ENCODE measurements at regions not wholly inside any gene's neighbourhood (a gene's known extent, or its start where the extent isn't known, plus 50 kb on each side); places are given as distances from the start of the nearest gene placed in this dataset.

GRCh38 chr12:31216479-31216878 is 109.5 kb downstream of the SINHCAF start:
- Histone ChIP-seq H3K36me3 (ENCODE audit: insufficient read depth, low read length) (no peaks in the 10 kb centered on the region), H3K4me1 (ENCODE audit: insufficient read depth, low read length) (no peaks in the 10 kb centered on the region), H3K4me3 (ENCODE audit: low read length) (no peak overlapping the region), H3K27me3 (ENCODE audit: control insufficient read depth in 1 of 2, insufficient read depth in 2 of 2, low read length in 2 of 2) (peaks cover 0 to 3% of the 10 kb centered on the region in 2 experiments), H3K27ac (ENCODE audit: low read depth in 1 of 2, low read length in 2 of 2) (no peak overlapping the region), H3K9me3 (ENCODE audit: control insufficient read depth in 1 of 2, insufficient read depth in 1 of 2, low read length in 2 of 2) (no peaks in the 10 kb centered on the region)
- DNase-seq (no peak), ATAC-seq (ENCODE audit: poor library complexity) (no peak)
- peaks cover 14% of the 10 kb centered on the region for H3K27me3 Mint-ChIP-seq
- TF ChIP-seq CTCF (IDR thresholded peaks at IDR 0.05) = no peak
- POLR2A ChIA-PET = no interaction called here
- intact Hi-C loops (cut with DNase I, micrococcal nuclease) = no loop called here
- no peaks in the 10 kb centered on the region for H3K4me1 Mint-ChIP-seq (ENCODE audit: low read depth)
- CTCF ChIA-PET = no interaction called here
- H3K27ac Mint-ChIP-seq = no peak overlapping the region
- H3K36me3 Mint-ChIP-seq (ENCODE audit: low read depth) = no peaks in the 10 kb centered on the region
- no peaks in the 10 kb centered on the region for H3K9me3 Mint-ChIP-seq
- H3K4me3 Mint-ChIP-seq = no peak overlapping the region

DNA sequence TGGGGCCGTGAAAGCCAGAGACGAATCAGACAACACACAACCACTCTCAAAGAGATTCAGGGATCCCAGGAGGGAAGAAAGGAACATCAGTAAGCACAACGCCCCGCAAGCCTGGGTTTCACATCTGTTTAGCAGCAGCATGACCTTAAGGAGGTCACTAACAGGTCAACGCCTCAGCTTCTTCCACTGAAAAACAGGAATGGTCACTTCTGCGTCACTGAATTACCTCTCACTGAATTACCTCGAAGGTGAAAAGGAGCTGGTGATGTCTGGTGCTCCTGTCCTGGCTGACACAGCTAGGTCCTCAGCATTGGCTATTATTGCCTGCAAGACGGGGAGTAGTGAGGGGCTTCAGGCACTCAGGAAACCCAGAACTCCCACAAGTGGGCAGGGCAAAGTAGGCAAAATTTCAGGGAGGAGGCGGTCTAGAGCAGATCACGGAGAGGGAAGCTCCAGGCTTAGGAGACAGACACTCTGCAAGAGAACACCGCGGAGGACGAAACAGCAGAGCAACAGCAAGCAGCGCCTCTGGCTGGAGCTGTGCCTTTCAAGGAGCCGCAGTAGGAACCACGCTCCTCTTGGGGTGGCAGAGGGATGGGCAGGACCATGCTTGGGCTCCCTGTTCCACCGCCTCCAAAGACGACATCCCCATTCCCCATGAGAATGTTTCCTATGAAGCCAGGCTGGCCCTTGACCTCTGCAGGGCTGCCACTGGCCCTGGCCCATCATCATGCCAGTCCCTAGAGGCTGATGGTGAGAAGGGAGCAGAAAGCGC is 108.4 kb downstream of the SINHCAF start:
- no peak overlapping the region for H3K4me3 ChIP-seq (ENCODE audit: low read length)
- no peaks in the 10 kb centered on the region for H3K36me3 ChIP-seq (ENCODE audit: insufficient read depth, low read length)
- intact Hi-C loops (cut with DNase I, micrococcal nuclease) = no loop called here
- Mint-ChIP-seq H3K27me3 (peaks cover 14% of the 10 kb centered on the region), H3K27ac (no peak overlapping the region), H3K36me3 (ENCODE audit: low read depth) (no peaks in the 10 kb centered on the region), H3K9me3 (no peaks in the 10 kb centered on the region), H3K4me1 (ENCODE audit: low read depth) (no peaks in the 10 kb centered on the region), H3K4me3 (no peak overlapping the region)
- ChIA-PET POLR2A (no interaction called here), CTCF (no interaction called here)
- DNase-seq (no peak), ATAC-seq (ENCODE audit: poor library complexity) (no peak)
- peaks cover 0 to 3% of the 10 kb centered on the region in 2 experiments for H3K27me3 ChIP-seq (ENCODE audit: control insufficient read depth in 1 of 2, insufficient read depth in 2 of 2, low read length in 2 of 2)
- H3K9me3 ChIP-seq (ENCODE audit: control insufficient read depth in 1 of 2, insufficient read depth in 1 of 2, low read length in 2 of 2) = no peaks in the 10 kb centered on the region
- TF ChIP-seq CTCF (IDR thresholded peaks at IDR 0.05) = no peak
- no peaks in the 10 kb centered on the region for H3K4me1 ChIP-seq (ENCODE audit: insufficient read depth, low read length)
- H3K27ac ChIP-seq (ENCODE audit: low read depth in 1 of 2, low read length in 2 of 2) = no peak overlapping the region

DNA sequence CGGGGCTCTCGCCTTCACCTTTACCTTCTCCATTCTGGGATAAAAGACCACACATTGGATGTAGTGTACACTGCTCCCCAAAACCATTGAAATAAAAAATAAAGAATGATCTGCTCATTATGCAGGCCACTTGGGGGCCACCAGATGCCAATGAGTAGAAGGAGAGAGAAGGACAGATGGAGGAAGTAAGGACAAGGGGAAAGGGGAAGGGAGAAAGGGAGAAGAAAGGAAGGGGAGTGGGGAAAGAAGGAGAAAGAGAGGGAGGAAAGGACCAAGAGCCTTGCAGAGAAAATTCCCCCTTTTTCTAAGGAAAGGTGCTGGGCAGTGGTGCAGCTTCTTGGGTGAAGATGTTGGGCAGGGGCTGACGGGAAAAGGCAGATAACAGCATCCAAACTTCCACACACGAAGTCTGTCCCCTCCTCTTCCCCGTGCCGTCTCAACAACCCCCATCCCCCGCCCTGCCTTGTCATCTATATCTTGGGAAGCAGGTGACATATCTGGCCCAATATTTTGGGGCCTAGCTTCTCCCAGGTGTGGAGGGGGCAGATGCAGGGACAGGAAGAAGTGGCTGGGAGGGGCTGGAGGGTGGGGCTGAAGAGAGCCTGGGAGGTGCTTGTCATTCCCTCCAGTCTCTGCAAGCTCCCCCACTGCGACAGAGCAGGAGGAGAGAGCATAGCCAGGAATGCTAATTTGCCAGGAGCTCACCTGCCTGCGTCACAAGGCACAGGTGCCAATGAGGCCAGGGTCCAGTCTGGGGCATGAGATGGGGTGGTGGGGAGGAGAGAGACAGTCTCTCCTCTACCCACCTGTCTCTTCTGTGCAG is 107.5 kb downstream of the SINHCAF start:
- Histone ChIP-seq H3K27ac (ENCODE audit: low read depth in 1 of 2, low read length in 2 of 2) (no peak overlapping the region), H3K36me3 (ENCODE audit: insufficient read depth, low read length) (no peaks in the 10 kb centered on the region), H3K27me3 (ENCODE audit: control insufficient read depth in 1 of 2, insufficient read depth in 2 of 2, low read length in 2 of 2) (peaks cover 0 to 3% of the 10 kb centered on the region in 2 experiments), H3K4me3 (ENCODE audit: low read length) (no peak overlapping the region), H3K9me3 (ENCODE audit: control insufficient read depth in 1 of 2, insufficient read depth in 1 of 2, low read length in 2 of 2) (no peaks in the 10 kb centered on the region), H3K4me1 (ENCODE audit: insufficient read depth, low read length) (no peaks in the 10 kb centered on the region)
- TF ChIP-seq CTCF (IDR thresholded peaks at IDR 0.05) = no peak
- CTCF ChIA-PET = no interaction called here
- no peak overlapping the region for H3K4me3 Mint-ChIP-seq
- intact Hi-C loops (cut with DNase I, micrococcal nuclease) = no loop called here
- POLR2A ChIA-PET = no interaction called here
- H3K27ac Mint-ChIP-seq = no peak overlapping the region
- no peak for DNase-seq
- ATAC-seq (ENCODE audit: poor library complexity) = no peak
- H3K4me1 Mint-ChIP-seq (ENCODE audit: low read depth) = no peaks in the 10 kb centered on the region
- no peaks in the 10 kb centered on the region for H3K36me3 Mint-ChIP-seq (ENCODE audit: low read depth)
- no peaks in the 10 kb centered on the region for H3K9me3 Mint-ChIP-seq
- peaks cover 14% of the 10 kb centered on the region for H3K27me3 Mint-ChIP-seq
